HG02759 (cell line): ENCODE measurements at regions not wholly inside any gene's neighbourhood (a gene's known extent, or its start where the extent isn't known, plus 50 kb on each side); places are given as distances from the start of the nearest gene placed in this dataset.
"Not testable (repeated sequence)": the region's sequence is repeated elsewhere in the genome, so short reads cannot be mapped to it uniquely, and the experiment has no call there.

Experiments used
- ATAC-seq: cut with Tn5 transposase; IDR thresholded peaks from one replicate; pipeline ENCODE4 v1.9.1; 2021; ENCODE audit warnings: mild to moderate bottlenecking, moderate library complexity; ENCODE audit not compliant: unreplicated experiment

- ATAC-seq = no peak
These were observed 164.0 kb upstream of the HEY2 start for GRCh38 chr6:125585470-125585869.

- ATAC-seq = no peak
These were observed 163.4 kb upstream of the HEY2 start for GRCh38 chr6:125586074-125586473.

- ATAC-seq = no peak
These were observed 162.8 kb upstream of the HEY2 start for GRCh38 chr6:125586605-125587004.

- no peak for ATAC-seq
These were observed 161.5 kb upstream of the HEY2 start for GRCh38 chr6:125587666-125588632.

GRCh38 chr6:125591796-125592195, 157.6 kb upstream of the HEY2 start:
- ATAC-seq = not testable (repeated sequence)

- no peak for ATAC-seq
These were observed 155.7 kb upstream of the HEY2 start for GRCh38 chr6:125593746-125594145.

GRCh38 chr6:125596020-125596419, 153.4 kb upstream of the HEY2 start:
- no peak for ATAC-seq

GRCh38 chr6:125597411-125598253, 151.8 kb upstream of the HEY2 start:
- peak; percentile 72 for ATAC-seq

- no peak for ATAC-seq
These were observed 151.0 kb upstream of the HEY2 start for GRCh38 chr6:125598422-125598821.

GRCh38 chr6:125604257-125604656, 145.2 kb upstream of the HEY2 start:
- no peak for ATAC-seq

- no peak for ATAC-seq
These were observed 137.7 kb upstream of the HEY2 start for GRCh38 chr6:125611573-125612344.

GRCh38 chr6:125612345-125612846, 137.0 kb upstream of the HEY2 start:
- no peak for ATAC-seq

- no peak for ATAC-seq
These were observed 130.8 kb upstream of the HEY2 start for GRCh38 chr6:125618629-125619028.

GRCh38 chr6:125623085-125623484, 126.3 kb upstream of the HEY2 start:
- no peak for ATAC-seq

GRCh38 chr6:125631165-125631564, 118.3 kb upstream of the HEY2 start:
- no peak for ATAC-seq

- ATAC-seq = not testable (repeated sequence)
These were observed 113.4 kb upstream of the HEY2 start for GRCh38 chr6:125636011-125636410.

GRCh38 chr6:125636671-125637070, 112.8 kb upstream of the HEY2 start:
- no peak for ATAC-seq

- ATAC-seq = peak; percentile 75
These were observed 112.2 kb upstream of the HEY2 start for GRCh38 chr6:125637207-125637606.

GRCh38 chr6:125639466-125640020, 109.9 kb upstream of the HEY2 start:
- no peak for ATAC-seq

- ATAC-seq = no peak
These were observed 108.8 kb upstream of the HEY2 start for GRCh38 chr6:125640441-125641150.
